ENCODE measurements at regions not wholly inside any gene's neighbourhood (a gene's known extent, or its start where the extent isn't known, plus 50 kb on each side); places are given as distances from the start of the nearest gene placed in this dataset.

- TF ChIP-seq POLR2A (IDR thresholded peaks at IDR 0.05) = no peak
These were observed 268.4 kb downstream of the ELAVL2 start for GRCh38 chr9:23557689-23558088.

DNA sequence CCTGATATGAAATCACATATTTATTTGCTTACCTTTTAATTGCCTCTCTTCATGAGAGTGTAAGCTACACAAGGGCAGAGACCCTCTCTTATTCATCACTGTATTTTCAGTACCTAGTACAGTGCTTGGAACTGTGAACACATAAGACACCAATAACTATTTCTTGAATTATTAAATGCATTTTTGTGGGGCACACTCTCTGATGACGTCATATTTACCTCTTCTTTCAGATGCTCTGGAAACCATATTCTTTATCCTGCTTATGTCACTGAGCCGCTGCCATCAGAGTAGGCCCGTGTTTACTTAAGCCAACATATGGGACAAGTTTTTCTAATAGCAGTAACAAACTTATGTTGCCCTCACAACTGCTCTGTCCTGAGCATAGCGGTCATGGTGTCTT, 266.5 kb downstream of the ELAVL2 start:
- TF ChIP-seq CTCF (IDR thresholded peaks at IDR 0.05) = no peak
- no peak for TF ChIP-seq POLR2A (IDR thresholded peaks at IDR 0.05)
- intact Hi-C loops (cut with DNase I; ENCODE audit: low total_unique reads) = no loop called here
- no peak overlapping the region for H3K4me3 ChIP-seq (ENCODE audit: low read depth, poor library complexity, severe bottlenecking)
- no peak for DNase-seq (ENCODE audit: low spot score in 2 of 2)
- WGBS, 2 donors = 91 to 93% methylated on average over 4 of the region's 4 CpGs

More at GRCh38 chr9:23557689-23558088, 268.4 kb downstream of the ELAVL2 start:
- DNase-seq (ENCODE audit: low spot score in 2 of 2) = no peak
- no peak overlapping the region for H3K4me3 ChIP-seq (ENCODE audit: low read depth, poor library complexity, severe bottlenecking)
- intact Hi-C loops (cut with DNase I; ENCODE audit: low total_unique reads) = no loop called here

GRCh38 chr9:23563517-23563916, 262.5 kb downstream of the ELAVL2 start:
- intact Hi-C loops (cut with DNase I; ENCODE audit: low total_unique reads) = no loop called here
- DNase-seq (ENCODE audit: low spot score in 2 of 2) = no peak
- 33 to 52% methylated on average over 3 of the region's 3 CpGs for WGBS, 2 donors

GRCh38 chr9:23567516-23568165, 258.4 kb downstream of the ELAVL2 start:
- H3K4me3 ChIP-seq (ENCODE audit: low read depth, poor library complexity, severe bottlenecking) = no peak overlapping the region
- DNase-seq (ENCODE audit: low spot score in 2 of 2) = no peak
- intact Hi-C loops (cut with DNase I; ENCODE audit: low total_unique reads) = no loop called here
- TF ChIP-seq CTCF (IDR thresholded peaks at IDR 0.05) = no peak
- TF ChIP-seq POLR2A (IDR thresholded peaks at IDR 0.05) = no peak
- WGBS, 2 donors = 34 to 38% methylated on average over 5 of the region's 5 CpGs

More at GRCh38 chr9:23563517-23563916, 262.5 kb downstream of the ELAVL2 start:
- no peak overlapping the region for H3K4me3 ChIP-seq (ENCODE audit: low read depth, poor library complexity, severe bottlenecking)
- TF ChIP-seq CTCF (IDR thresholded peaks at IDR 0.05) = no peak

GRCh38 chr9:23571414-23572104, 254.5 kb downstream of the ELAVL2 start:
- WGBS, 2 donors = 70 to 81% methylated on average over 2 of the region's 2 CpGs
- no peak overlapping the region for H3K4me3 ChIP-seq (ENCODE audit: low read depth, poor library complexity, severe bottlenecking)
- no peak for TF ChIP-seq POLR2A (IDR thresholded peaks at IDR 0.05)
- no peak for TF ChIP-seq CTCF (IDR thresholded peaks at IDR 0.05)
- intact Hi-C loops (cut with DNase I; ENCODE audit: low total_unique reads) = no loop called here
- no peak for DNase-seq (ENCODE audit: low spot score in 2 of 2)

GRCh38 chr9:23573800-23574199, 252.2 kb downstream of the ELAVL2 start:
- H3K4me3 ChIP-seq (ENCODE audit: low read depth, poor library complexity, severe bottlenecking) = no peak overlapping the region
- no peak for DNase-seq (ENCODE audit: low spot score in 2 of 2)
- TF ChIP-seq CTCF (IDR thresholded peaks at IDR 0.05) = no peak
- TF ChIP-seq POLR2A (IDR thresholded peaks at IDR 0.05) = no peak
- intact Hi-C loops (cut with DNase I; ENCODE audit: low total_unique reads) = no loop called here

Measured in lower leg skin (tissue), 4 donors.